DOHH2 (cell line): ENCODE measurements at regions not wholly inside any gene's neighbourhood (a gene's known extent, or its start where the extent isn't known, plus 50 kb on each side); places are given as distances from the start of the nearest gene placed in this dataset.

Experiments used
- H3F3A ChIP-seq: fragments of 200-600 bp; sonication (generic), shearing (Covaris generic); 2 replicates; pipeline ENCODE4 v1.6.0; 2016; ENCODE audit warnings: antibody characterized with exemption, mild to moderate bottlenecking; ENCODE audit not compliant: control insufficient read depth, insufficient read depth
- H3K27ac ChIP-seq: fragments of 200-600 bp; sonication (generic); 2 replicates; pipeline ENCODE4 v1.5.1; 2014; ENCODE audit warnings: low read depth, mild to moderate bottlenecking, low read length, moderate library complexity
- H3K27me3 ChIP-seq: fragments of 200-600 bp; sonication (generic); 2 replicates; pipeline ENCODE4 v1.6.1; 2014; ENCODE audit warnings: mild to moderate bottlenecking, low read length, mixed read lengths; ENCODE audit not compliant: control insufficient read depth
- H3K36me3 ChIP-seq: fragments of 200-600 bp; sonication (generic); 2 replicates; pipeline ENCODE4 v1.6.1; 2014; ENCODE audit warnings: mild to moderate bottlenecking, low read length, moderate library complexity, mixed read lengths; ENCODE audit not compliant: control insufficient read depth
- H3K4me1 ChIP-seq: fragments of 200-600 bp; sonication (generic); 2 replicates; pipeline ENCODE4 v1.6.1; 2014; ENCODE audit warnings: mild to moderate bottlenecking, low read length, mixed read lengths; ENCODE audit not compliant: control insufficient read depth
- H3K4me2 ChIP-seq: fragments of 200-600 bp; sonication (generic); 2 replicates; pipeline ENCODE4 v1.6.0; 2014; ENCODE audit warnings: mild to moderate bottlenecking, low read length, moderate library complexity
- H3K4me3 ChIP-seq: fragments of 200-600 bp; sonication (generic); 2 replicates; pipeline ENCODE4 v1.5.1; 2014; ENCODE audit warnings: mild to moderate bottlenecking, low read length, mixed read lengths
- H3K79me2 ChIP-seq: fragments of 200-600 bp; sonication (generic); 2 replicates; pipeline ENCODE4 v1.6.1; 2014; ENCODE audit warnings: mild to moderate bottlenecking, low read length, mixed read lengths; ENCODE audit not compliant: control insufficient read depth
- H3K9me2 ChIP-seq: fragments of 200-600 bp; sonication (generic); replicated peaks from 2 replicates; pipeline ENCODE4 v1.6.1; 2014; ENCODE audit warnings: mild to moderate bottlenecking, low read length, mixed read lengths; ENCODE audit not compliant: control insufficient read depth
- H3K9me3 ChIP-seq: fragments of 200-600 bp; sonication (generic); 2 replicates; pipeline ENCODE4 v1.6.1; 2014; ENCODE audit warnings: antibody characterized with exemption, low read length, mixed read lengths; ENCODE audit not compliant: control insufficient read depth, insufficient read depth
- H4K20me1 ChIP-seq: fragments of 200-600 bp; sonication (generic); 2 replicates; pipeline ENCODE4 v1.6.0; 2014; ENCODE audit warnings: low read depth, mild to moderate bottlenecking, antibody characterized with exemption, low read length, moderate library complexity; ENCODE audit not compliant: control insufficient read depth, insufficient read depth
- EZH2phosphoT487 ChIP-seq: fragments of 200-600 bp; sonication (generic); IDR thresholded peaks from 2 replicates; pipeline ENCODE4 v1.6.1; 2017; ENCODE audit warnings: borderline replicate concordance, mild to moderate bottlenecking, antibody characterized with exemption, low read length, moderate library complexity, mixed read lengths
- TF ChIP-seq, protein P1 (sequence below): fragments of 200-600 bp; sonication (generic); IDR thresholded peaks from one replicate; pipeline ENCODE4 v1.5.1; 2014; ENCODE audit warnings: antibody characterized with exemption, mild to moderate bottlenecking, low read depth, low read length; ENCODE audit not compliant: poor library complexity, severe bottlenecking

DNA sequence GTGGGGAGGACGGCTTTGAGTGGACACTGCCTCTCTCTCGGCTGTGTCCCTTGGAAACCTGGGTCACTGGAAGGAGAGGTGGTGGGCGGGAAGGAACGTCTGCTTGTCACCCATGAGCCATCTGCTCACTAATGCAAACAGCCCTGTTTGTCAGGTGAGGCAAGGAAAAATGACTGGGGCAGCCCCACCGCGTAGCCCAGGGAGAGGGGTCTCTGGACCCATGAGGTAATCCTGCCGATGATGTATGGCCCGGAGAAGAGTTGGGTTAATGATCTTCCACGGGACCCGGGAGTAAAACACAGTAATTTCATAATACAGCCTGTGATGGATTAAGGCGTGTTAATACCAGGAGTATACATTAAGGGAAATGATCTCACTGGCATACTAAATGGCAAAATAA, 197.0 kb downstream of the CYLD start:
- Histone ChIP-seq H3K4me1 (no peaks in the 10 kb centered on the region), H3K27ac (no peak overlapping the region), H3K9me2 (no peaks in the 10 kb centered on the region), H3F3A (no peaks in the 10 kb centered on the region), H3K4me3 (no peak overlapping the region), H3K27me3 (no peaks in the 10 kb centered on the region), H3K79me2 (no peaks in the 10 kb centered on the region), H3K36me3 (no peaks in the 10 kb centered on the region), H3K9me3 (no peaks in the 10 kb centered on the region), H4K20me1 (no peaks in the 10 kb centered on the region), H3K4me2 (no peak overlapping the region)
- TF ChIP-seq EZH2phosphoT487: no peak
- TF ChIP-seq, protein P1, sequence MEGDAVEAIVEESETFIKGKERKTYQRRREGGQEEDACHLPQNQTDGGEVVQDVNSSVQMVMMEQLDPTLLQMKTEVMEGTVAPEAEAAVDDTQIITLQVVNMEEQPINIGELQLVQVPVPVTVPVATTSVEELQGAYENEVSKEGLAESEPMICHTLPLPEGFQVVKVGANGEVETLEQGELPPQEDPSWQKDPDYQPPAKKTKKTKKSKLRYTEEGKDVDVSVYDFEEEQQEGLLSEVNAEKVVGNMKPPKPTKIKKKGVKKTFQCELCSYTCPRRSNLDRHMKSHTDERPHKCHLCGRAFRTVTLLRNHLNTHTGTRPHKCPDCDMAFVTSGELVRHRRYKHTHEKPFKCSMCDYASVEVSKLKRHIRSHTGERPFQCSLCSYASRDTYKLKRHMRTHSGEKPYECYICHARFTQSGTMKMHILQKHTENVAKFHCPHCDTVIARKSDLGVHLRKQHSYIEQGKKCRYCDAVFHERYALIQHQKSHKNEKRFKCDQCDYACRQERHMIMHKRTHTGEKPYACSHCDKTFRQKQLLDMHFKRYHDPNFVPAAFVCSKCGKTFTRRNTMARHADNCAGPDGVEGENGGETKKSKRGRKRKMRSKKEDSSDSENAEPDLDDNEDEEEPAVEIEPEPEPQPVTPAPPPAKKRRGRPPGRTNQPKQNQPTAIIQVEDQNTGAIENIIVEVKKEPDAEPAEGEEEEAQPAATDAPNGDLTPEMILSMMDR: no peak

GRCh38 chr16:50933262-50933661, 191.4 kb downstream of the CYLD start:
- TF ChIP-seq, protein P1: no peak
- no peak for TF ChIP-seq EZH2phosphoT487
- Histone ChIP-seq H3F3A (no peaks in the 10 kb centered on the region), H3K27ac (no peak overlapping the region), H3K9me2 (no peaks in the 10 kb centered on the region), H3K4me3 (no peak overlapping the region), H3K36me3 (no peaks in the 10 kb centered on the region), H3K27me3 (no peaks in the 10 kb centered on the region), H3K4me2 (no peak overlapping the region), H3K79me2 (no peaks in the 10 kb centered on the region), H4K20me1 (no peaks in the 10 kb centered on the region), H3K4me1 (no peaks in the 10 kb centered on the region), H3K9me3 (no peaks in the 10 kb centered on the region)

DNA sequence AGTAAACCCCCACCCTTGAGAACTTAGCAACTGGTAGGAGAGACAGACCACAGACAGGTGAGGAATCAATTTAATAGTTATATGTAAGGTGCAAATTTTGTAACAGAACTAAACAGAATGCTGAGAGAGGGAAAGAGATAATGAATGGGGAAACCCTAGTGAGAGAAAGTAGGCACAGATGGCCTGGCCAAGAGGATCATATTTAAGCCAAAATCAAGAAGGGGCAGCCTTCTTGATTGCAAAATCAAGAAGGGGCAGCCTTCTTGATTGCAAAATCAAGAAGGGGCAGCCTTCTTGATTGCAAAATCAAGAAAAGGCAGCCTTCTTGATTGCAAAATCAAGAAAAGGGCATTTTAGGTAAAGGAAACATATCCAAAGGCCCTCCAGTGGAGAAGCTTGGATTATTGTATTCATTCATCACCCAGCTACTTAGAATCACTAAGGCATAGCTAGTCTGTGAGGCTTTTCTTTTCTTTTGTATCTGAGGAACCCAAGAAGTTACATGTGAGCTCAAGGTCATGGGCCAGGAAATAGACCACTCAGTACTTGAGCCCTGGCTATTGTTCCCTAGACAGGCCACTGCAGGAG, 190.6 kb downstream of the CYLD start:
- H3K4me2 ChIP-seq: no peak overlapping the region
- TF ChIP-seq EZH2phosphoT487: no peak
- TF ChIP-seq, protein P1: no peak
- no peaks in the 10 kb centered on the region for H3K79me2 ChIP-seq
- H3K9me2 ChIP-seq: no peaks in the 10 kb centered on the region
- no peaks in the 10 kb centered on the region for H3F3A ChIP-seq
- H3K27ac ChIP-seq: no peak overlapping the region
- no peaks in the 10 kb centered on the region for H3K27me3 ChIP-seq
- no peak overlapping the region for H3K4me3 ChIP-seq
- no peaks in the 10 kb centered on the region for H3K36me3 ChIP-seq
- H3K4me1 ChIP-seq: no peaks in the 10 kb centered on the region
- no peaks in the 10 kb centered on the region for H4K20me1 ChIP-seq
- H3K9me3 ChIP-seq: no peaks in the 10 kb centered on the region
